ENCODE measurements at regions not wholly inside any gene's neighbourhood (a gene's known extent, or its start where the extent isn't known, plus 50 kb on each side); places are given as distances from the start of the nearest gene placed in this dataset.

- no peak for TF ChIP-seq CTCF (conservative IDR thresholded peaks at IDR 0.05; ENCODE audit: control insufficient read depth, insufficient read depth, low read depth, low read length)
- DNase-seq (ENCODE audit: low read depth): no peak
- no peak overlapping the region for H3K4me3 ChIP-seq (ENCODE audit: control insufficient read depth, low read depth, low read length)
Measured at GRCh38 chr20:11467436-11467835, 450.3 kb upstream of the BTBD3 start.

GRCh38 chr20:11468880-11469279 lies 448.8 kb upstream of the BTBD3 start:
- no peak for TF ChIP-seq CTCF (conservative IDR thresholded peaks at IDR 0.05; ENCODE audit: control insufficient read depth, insufficient read depth, low read depth, low read length)
- DNase-seq (ENCODE audit: low read depth): no peak

GRCh38 chr20:11469795-11470435 lies 447.8 kb upstream of the BTBD3 start:
- no peak for TF ChIP-seq CTCF (conservative IDR thresholded peaks at IDR 0.05; ENCODE audit: control insufficient read depth, insufficient read depth, low read depth, low read length)
- peak; percentile 26 for DNase-seq (ENCODE audit: low read depth)
- H3K4me3 ChIP-seq (ENCODE audit: control insufficient read depth, low read depth, low read length): no peak overlapping the region

More at GRCh38 chr20:11468880-11469279, 448.8 kb upstream of the BTBD3 start:
- no peak overlapping the region for H3K4me3 ChIP-seq (ENCODE audit: control insufficient read depth, low read depth, low read length)

- DNase-seq (ENCODE audit: low read depth): no peak
- no peak overlapping the region for H3K4me3 ChIP-seq (ENCODE audit: control insufficient read depth, low read depth, low read length)
- TF ChIP-seq CTCF (conservative IDR thresholded peaks at IDR 0.05; ENCODE audit: control insufficient read depth, insufficient read depth, low read depth, low read length): no peak
Measured at GRCh38 chr20:11473983-11474382, 443.7 kb upstream of the BTBD3 start.

- TF ChIP-seq CTCF (conservative IDR thresholded peaks at IDR 0.05; ENCODE audit: control insufficient read depth, insufficient read depth, low read depth, low read length): no peak
- H3K4me3 ChIP-seq (ENCODE audit: control insufficient read depth, low read depth, low read length): no peak overlapping the region
- no peak for DNase-seq (ENCODE audit: low read depth)
Measured at GRCh38 chr20:11483697-11484096, 434.0 kb upstream of the BTBD3 start.

GRCh38 chr20:11484479-11484878 lies 433.2 kb upstream of the BTBD3 start:
- no peak for DNase-seq (ENCODE audit: low read depth)
- H3K4me3 ChIP-seq (ENCODE audit: control insufficient read depth, low read depth, low read length): no peak overlapping the region
- TF ChIP-seq CTCF (conservative IDR thresholded peaks at IDR 0.05; ENCODE audit: control insufficient read depth, insufficient read depth, low read depth, low read length): no peak

- H3K4me3 ChIP-seq (ENCODE audit: control insufficient read depth, low read depth, low read length): no peak overlapping the region
- no peak for TF ChIP-seq CTCF (conservative IDR thresholded peaks at IDR 0.05; ENCODE audit: control insufficient read depth, insufficient read depth, low read depth, low read length)
- no peak for DNase-seq (ENCODE audit: low read depth)
Measured at GRCh38 chr20:11492386-11492785, 425.3 kb upstream of the BTBD3 start.

Data from fibroblast of mammary gland (primary cell).